GM23338 (cell line): ENCODE measurements at regions not wholly inside any gene's neighbourhood (a gene's known extent, or its start where the extent isn't known, plus 50 kb on each side); places are given as distances from the start of the nearest gene placed in this dataset.

ENCODE experiments used
- EZH2 ChIP-seq: fragments of 200-600 bp; sonication (generic); IDR thresholded peaks from one replicate; pipeline ENCODE4 v1.8.0; 2017; ENCODE audit warnings: antibody characterized with exemption, mild to moderate bottlenecking, low read depth; ENCODE audit not compliant: unreplicated experiment
- JUNB ChIP-seq: IDR thresholded peaks from one replicate; pipeline ENCODE4 v1.6.1; 2016; ENCODE audit warnings: antibody characterized with exemption; ENCODE audit not compliant: unreplicated experiment
- POLR2AphosphoS5 ChIP-seq: IDR thresholded peaks from 2 replicates; pipeline ENCODE4 v1.6.1; 2016; ENCODE audit warnings: antibody characterized with exemption, low read depth
- REST ChIP-seq: IDR thresholded peaks from one replicate; pipeline ENCODE4 v1.6.1; 2018; ENCODE audit warnings: antibody characterized with exemption; ENCODE audit not compliant: unreplicated experiment
- ZNF114 ChIP-seq: fragments of 250-450 bp; sonication (Bioruptor Pico); IDR thresholded peaks from 2 replicates; pipeline ENCODE4 v1.5.0; 2020; ENCODE audit warnings: mild to moderate bottlenecking, moderate library complexity
- ZNF331 ChIP-seq: fragments of 250-450 bp; sonication (Bioruptor Pico); IDR thresholded peaks from 2 replicates; pipeline ENCODE4 v1.5.0; 2020; ENCODE audit warnings: low read depth, mild to moderate bottlenecking, moderate library complexity
- TF ChIP-seq, protein P1 (sequence below), 2 experiments: fragments of 200-600 bp in 1 of 2; sonication (generic) in 1 of 2; conservative IDR thresholded peaks; 2 replicates each; pipeline versions ENCODE4 v1.5.1 to v1.6.1; 2016 to 2017; ENCODE audit warnings: antibody characterized with exemption in 2 of 2, low read depth in 2 of 2, mild to moderate bottlenecking in 2 of 2, moderate library complexity in 1 of 2

DNA sequence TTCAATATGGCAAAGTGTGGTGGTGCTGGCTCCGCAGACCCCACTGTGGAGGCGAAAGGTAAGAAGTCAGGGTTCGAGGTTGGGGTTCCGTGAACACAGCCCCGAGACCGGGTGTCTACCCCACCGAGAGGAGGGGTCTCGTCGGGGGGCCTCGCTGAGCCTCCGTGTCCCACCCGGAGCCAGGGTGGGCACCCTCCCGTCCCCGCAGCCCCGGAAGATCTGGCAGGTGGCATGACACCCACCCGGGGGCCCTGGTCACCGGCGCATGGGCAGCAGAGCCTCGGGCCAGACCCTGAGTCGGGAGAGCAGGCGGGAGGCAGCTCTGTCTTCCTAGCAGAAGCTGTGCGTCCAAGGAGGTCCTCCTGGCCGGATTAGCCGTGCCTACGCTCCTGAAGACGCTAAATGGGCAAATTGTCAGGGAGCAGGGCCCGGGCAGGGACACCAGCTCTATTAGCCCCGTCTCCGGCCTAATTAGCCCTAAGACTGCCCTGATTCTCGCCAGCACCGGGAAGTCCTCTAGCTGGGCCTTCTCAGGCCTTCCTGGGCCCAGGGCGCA, 56.4 kb downstream of the UNCX start:
- TF ChIP-seq, protein P1, sequence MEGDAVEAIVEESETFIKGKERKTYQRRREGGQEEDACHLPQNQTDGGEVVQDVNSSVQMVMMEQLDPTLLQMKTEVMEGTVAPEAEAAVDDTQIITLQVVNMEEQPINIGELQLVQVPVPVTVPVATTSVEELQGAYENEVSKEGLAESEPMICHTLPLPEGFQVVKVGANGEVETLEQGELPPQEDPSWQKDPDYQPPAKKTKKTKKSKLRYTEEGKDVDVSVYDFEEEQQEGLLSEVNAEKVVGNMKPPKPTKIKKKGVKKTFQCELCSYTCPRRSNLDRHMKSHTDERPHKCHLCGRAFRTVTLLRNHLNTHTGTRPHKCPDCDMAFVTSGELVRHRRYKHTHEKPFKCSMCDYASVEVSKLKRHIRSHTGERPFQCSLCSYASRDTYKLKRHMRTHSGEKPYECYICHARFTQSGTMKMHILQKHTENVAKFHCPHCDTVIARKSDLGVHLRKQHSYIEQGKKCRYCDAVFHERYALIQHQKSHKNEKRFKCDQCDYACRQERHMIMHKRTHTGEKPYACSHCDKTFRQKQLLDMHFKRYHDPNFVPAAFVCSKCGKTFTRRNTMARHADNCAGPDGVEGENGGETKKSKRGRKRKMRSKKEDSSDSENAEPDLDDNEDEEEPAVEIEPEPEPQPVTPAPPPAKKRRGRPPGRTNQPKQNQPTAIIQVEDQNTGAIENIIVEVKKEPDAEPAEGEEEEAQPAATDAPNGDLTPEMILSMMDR (conservative IDR thresholded peaks at IDR 0.05; ENCODE audit: low read depth in 2 of 2): no peak
- TF ChIP-seq ZNF331 (CRISPR knock-in tag): no peak
- TF ChIP-seq POLR2AphosphoS5: no peak
- TF ChIP-seq REST: no peak
- TF ChIP-seq JUNB: no peak
- TF ChIP-seq ZNF114 (CRISPR knock-in tag): no peak
- TF ChIP-seq EZH2: no peak
